ENCODE measurements at regions not wholly inside any gene's neighbourhood (a gene's known extent, or its start where the extent isn't known, plus 50 kb on each side); places are given as distances from the start of the nearest gene placed in this dataset.

- TF ChIP-seq POLR2A (IDR thresholded peaks at IDR 0.05) (no peak), CTCF (IDR thresholded peaks at IDR 0.05) (no peak)
Observed at GRCh38 chr3:153495422-153495821, 333.4 kb downstream of the RAP2B start.

Data from body of pancreas (tissue), 4 donors.